ENCODE measurements at regions not wholly inside any gene's neighbourhood (a gene's known extent, or its start where the extent isn't known, plus 50 kb on each side); places are given as distances from the start of the nearest gene placed in this dataset.

DNA sequence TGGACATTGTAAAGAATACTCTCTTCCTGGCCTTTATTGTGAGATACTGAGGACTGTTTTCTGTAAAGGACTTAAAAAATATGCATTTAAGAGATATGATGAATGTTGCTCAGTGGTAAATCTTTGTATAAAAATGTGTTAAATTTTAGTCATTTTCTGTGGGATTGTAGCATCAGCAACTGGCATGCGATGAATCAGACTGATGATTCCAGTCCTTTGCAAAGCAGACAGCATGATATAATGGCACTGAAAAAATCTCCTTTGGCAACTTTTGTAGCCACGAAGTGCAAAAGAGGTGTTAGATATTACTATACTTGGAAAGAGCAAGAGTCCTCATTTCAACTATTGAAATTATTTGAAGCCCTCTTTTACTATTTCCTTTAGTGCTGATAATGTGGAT is 678.7 kb downstream of the PLCL1 start:
- no peak for DNase-seq

DNA sequence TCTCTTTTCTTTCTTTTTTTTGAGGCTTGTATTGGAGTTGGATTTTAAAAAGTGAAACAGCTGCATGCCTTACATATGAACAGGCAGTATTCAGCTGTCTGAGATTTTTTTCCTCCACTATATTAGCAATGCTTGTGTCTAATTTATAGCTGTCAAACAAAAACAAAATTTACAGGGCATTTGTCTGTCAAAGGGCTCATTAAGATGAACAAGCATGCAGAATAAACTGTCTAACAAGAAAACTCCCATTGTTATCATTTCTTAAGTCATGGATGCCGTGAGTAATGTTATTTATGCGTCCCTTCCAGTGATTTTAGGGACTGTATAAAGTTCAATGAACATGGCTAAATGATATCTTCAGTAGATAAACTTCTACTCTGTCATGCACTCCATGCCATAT is 674.7 kb downstream of the PLCL1 start:
- DNase-seq, result no peak

DNA sequence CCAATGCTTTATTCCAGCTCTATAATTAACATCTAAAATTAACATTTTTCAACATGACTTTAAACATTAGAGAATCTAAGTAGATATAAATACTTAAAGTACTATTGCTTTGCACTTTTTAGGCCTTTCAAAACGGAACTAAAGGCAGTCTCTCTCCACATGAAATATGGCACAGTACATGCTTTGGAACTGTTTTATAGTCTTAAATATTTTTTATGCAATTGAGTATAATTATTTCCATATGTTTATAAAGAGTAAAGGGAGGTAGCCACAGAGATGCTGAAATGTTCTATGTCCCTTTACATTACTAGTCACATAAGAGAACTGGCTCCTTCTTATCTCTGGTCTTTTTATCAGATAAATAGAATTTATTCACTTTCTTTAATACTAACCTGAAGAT is 674.0 kb downstream of the PLCL1 start:
- DNase-seq, result no peak

DNA sequence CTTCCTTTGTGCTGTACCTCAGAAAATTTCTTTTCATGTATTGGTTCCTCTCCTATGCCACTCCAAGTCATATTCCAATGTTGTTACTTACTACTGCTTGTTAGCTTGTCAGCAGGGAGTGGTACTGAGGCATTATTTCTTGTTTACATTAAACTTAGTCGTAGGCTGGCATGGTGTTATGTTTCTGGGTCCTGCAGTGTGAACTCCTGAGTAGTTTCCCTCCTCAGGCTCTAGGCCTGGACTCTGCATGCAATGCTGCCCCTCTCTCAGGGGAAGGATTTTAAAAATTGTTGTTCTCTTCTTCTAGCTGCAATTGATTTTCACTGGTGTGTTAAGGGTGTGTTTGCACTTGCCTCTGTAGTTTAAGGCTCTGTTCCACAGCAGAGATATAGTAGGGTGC is 671.6 kb downstream of the PLCL1 start:
- DNase-seq, result no peak

DNA sequence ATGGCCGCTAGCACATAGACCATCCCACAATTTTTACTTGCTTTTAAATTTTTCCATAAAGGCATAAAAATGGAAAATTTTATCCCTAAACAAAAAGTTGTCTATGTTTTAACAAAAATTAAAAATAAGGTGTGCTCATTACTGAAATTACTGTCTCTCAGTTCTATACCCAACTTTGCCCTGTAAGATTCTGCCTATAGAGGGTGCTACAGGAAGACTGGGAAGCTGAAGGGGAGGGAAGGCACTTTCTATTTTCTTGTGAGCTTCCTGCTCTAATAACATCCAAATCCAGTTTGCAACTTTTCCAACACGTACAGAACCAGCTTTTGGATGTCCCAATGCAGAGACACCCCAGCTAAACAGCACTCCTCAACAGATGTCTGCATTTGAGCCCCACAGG is 666.9 kb downstream of the PLCL1 start:
- no peak for DNase-seq

DNA sequence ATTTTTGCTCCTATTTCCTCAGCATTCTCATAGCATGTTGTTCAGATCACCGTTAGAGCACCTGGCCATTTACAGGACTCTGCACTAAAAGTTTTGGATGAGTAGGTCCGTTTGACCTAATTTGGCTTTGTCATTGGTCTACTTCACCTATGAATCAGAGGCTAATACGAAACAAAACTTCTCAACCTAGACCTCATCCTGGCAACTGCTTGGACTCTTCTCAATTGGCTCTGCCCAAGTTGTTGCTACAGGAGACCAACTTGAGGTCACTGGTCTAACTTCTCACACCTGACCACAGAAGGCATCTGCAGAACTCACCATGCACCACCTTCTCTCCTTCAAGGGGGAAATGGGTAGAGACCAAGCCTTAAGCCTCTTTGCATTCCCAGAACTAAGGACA is 663.7 kb downstream of the PLCL1 start:
- DNase-seq, result no peak

DNA sequence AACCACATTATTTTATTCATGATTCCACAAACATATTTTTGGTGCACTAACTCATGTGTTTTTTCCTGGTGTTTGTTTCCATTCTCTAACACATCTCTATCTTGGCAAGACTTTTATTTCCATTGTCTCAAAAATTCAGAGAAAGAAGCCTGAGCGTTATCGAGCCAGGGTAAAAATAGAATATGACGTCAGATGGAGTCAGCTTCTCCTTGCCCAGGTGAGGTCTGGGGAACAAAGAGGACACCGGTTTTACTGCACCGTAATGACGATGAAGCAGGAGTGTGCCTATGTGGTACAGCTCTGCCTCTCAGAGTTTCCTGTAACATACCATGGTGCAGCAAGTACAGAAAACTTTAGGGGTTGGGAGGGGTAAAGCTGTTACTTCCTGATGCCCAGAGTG is 661.6 kb downstream of the PLCL1 start:
- no peak for DNase-seq

DNA sequence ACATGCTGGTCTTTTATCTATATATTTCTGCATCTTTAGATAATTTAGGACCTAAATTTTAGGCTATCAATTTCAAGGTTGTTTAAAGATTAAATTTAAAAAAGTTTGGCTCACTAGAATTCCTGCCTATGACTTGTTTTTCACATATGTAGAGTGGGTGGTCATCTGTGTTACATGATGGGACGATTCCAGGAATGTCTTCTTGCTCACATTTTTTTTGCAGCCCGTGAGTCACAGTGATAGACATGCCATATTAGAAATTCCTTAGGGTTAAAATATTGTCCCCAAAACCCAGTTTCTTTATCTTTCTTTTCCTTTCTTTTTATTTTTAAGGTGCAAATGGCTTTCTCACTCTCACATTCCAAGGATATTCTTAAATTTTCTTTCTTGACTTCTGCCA is 652.0 kb downstream of the PLCL1 start:
- no peak for DNase-seq

DNA sequence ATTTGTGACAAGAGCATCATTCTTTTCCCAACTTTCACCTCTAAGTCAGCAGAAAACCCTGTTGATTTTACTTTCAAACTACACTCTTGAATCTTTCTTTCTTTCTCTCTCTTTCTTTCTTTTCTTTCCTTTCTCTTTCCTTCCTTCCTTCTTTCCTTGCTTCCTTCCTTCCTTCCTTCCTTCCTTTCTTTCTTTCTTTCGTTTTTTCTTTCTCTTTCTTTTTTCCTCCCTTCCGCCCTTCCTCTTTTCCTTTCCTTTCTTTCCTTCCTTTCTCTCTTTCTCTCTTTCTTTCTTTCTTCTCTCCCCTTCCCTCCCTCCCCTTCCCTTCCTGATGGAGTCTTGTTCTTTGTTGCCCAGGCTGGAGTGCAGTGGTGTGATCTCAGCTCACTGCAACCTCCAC is 649.5 kb downstream of the PLCL1 start:
- DNase-seq, result no peak

DNA sequence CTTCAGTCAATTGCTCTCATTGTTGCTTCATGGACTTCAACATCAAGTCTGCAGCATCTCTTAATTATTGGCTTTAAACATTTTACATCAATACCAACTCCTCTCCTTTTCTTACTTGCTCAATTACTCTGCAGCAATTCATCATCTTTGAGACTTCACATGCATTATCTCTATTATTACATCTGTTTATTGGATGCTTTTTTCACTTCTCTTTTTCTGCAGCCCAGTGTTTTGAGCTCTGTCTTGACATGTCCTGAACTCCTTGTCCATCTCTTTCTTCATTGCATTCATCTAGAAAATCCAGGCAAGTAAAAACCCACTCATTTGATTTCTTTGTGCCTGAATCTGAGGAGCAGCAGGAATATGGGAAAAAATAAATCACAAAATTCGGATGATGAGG is 647.9 kb downstream of the PLCL1 start:
- DNase-seq, result no peak

DNA sequence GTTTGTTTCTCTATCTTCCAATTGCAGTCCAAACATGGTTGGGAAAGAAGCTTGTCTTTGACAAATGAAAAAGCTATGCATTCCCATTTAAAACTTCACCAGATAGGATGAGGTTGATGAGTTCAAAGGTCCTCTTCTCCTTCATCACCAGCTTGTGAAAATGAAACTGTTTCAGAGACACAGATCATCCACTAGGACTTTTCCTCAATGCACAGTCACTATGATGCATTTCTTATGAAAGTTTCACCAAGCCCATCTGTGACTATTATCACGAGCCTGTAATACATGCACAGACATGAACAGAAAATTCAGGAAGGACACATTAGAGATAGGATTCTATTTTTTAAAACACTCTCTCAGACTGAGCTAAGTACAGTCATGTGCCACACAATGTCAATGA is 644.4 kb downstream of the PLCL1 start:
- DNase-seq, result no peak

DNA sequence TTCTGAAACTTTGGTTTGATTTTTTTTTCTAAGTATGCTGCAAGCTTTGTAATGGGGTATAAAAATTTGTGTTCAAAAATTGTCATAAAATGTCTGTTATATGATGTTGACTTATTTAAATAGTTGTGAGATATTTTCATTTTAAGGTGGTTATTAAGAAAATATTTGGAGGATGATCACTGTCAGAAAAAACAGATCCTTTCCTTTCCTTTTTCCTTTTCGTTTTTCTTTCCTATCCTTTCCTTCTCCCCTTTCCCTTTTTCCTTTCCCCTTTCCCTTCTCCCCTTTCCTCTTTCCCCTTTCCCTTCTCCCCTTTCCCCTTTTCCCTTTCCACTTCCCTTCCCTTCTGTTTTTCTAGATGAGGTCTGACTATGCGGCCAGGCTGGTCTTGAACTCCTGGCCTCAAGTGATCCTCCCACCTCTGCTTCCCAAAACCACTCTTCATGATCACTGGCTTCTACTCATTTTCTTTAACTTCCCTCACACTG is 640.5 kb downstream of the PLCL1 start:
- DNase-seq, result no peak

DNA sequence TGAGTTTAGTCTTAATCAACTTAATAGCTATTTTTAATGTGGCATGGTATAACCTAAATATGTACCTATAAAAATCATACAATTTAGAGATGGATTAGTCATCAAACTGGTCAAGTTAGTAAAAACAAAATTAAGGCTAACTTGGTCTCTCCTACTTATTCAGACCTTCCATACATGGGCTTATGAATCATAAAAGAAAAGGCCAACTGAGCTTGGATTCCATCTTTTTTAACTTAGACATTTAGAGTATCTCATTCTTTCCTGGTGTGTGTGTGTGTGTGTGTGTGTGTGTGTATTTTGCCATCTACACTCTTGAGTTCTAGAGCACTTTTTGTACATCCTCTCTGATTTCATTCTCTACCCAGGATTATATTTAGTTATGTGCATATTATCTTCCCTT is 637.5 kb downstream of the PLCL1 start:
- DNase-seq, result no peak

DNA sequence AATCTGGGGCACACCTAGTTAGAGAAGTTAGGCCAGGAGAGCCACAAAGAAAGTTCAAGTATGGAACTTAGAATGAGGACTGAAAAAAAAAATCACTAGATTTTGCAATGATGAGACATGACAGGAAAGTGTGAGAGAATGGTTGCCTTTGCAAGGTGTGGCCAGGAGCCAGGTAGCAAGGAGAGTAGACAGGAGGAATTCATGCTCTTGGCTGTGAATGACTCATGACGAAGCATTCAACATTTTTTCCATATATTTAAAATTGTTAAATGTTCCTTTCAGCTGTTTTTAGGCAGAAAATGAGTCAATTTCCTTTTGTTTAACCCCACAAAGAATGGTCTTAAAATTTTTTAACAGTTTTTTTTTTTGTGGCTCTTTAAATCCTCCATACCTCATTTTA is 636.9 kb downstream of the PLCL1 start:
- no peak for DNase-seq

DNA sequence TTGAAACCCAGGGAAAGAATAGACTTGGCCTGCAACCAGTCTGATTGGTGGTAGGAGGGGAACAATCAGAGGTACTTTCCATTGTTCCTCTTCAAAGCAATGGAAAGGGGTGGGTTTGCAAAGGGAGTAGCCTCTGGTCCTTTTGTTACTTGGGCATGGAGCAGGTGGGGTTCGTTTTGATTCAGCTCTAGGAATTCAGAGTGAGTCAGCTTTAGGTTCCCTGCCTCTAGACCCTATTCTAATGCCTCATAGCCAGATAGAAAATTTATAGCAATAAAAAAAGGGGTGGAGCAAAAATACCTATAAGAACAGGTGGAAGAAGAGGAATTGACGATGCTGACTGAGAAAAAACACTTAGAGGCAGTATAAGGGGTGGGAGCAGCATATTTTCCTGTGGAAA is 636.4 kb downstream of the PLCL1 start:
- DNase-seq, result no peak

DNA sequence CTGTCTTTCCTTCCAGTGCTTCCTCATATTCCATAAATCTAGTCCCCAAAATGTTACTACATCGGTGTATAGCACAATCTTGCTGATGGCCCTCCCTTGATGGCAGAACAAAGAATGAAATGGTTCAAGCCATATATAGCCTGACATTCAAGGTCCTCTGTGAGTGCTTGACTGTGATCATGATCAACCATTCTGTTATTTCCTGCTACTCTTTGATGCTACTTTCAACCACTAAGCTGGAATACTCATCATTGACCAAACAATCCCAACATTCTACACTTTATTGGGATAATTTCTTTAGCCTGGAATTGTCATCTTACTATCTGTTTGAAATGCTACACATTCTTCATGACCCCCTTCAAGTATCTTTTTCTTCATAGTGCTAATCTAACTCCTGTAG is 633.9 kb downstream of the PLCL1 start:
- DNase-seq, result no peak

DNA sequence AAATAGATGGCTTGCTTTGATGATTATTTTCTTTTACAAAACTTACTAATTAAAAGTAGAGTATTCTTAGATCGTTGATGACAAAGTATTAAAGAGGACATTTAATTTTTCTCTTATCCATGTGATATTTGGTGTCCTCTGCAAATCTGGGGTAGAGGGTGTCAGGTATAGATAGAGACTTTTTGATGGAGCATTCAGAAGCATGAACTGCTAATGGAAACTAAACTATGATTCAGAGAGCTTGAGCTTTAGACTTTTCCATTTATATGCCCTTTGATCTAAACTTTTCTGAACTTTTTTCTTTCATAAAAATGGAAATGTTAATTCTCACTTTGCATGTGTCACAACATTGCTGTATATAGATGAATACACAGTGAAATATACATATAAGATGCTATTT is 619.7 kb downstream of the PLCL1 start:
- DNase-seq, result no peak

DNA sequence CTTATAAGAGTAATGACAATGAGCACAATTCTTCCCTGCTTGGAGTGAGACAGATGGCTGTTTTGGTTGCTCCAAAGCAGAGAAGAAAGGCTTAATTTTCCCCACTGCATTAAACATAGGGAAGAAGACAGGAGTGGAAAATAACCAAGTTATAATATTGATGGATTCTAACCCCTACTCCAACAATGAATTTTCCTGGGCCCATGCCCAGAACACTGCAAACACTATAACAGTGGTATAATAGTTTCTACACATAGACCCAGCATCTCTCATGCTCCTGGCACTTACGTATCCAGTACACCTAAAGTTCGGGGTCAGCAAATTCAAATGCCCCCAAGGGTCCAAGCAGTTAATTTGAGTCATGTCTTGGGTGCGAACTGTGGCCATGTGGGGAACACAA is 613.4 kb downstream of the PLCL1 start:
- DNase-seq, result no peak

DNA sequence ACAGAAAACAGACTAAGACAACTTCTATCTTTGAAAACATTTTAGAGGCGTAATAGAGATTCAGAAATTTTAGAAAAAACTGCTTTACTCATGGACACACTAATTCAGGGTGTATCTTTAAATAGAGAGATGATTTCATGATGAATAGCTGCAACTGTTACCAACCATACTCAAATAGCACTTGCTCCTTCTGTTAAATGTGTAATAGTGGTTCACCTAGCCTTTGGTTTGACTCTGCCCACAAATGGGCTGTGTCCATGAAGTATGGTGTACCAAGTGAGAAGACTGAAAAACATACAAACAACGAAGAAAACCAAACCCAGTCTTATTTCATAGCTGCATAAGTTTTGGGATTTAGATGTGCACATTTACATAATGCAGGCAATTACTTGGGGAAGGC is 610.6 kb downstream of the PLCL1 start:
- DNase-seq, result no peak

DNA sequence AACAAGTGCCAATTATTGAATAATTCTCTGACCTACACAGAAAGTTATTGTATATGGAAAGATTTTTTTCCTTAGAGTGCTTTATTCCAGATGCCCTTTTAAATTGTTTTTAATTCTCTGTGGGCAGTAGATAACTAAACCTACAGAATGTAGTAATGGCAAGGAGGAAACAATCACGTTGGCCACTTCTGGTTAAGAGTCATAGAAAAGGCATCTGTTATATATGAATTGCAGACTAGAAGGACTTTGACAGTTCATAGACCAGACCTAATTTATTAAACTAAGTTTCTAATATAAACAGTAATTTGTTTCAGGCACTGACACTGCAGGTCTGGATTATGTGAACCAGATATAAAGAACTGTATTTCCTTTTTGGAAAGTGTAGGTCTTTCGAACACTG is 607.5 kb downstream of the PLCL1 start:
- no peak for DNase-seq

DNA sequence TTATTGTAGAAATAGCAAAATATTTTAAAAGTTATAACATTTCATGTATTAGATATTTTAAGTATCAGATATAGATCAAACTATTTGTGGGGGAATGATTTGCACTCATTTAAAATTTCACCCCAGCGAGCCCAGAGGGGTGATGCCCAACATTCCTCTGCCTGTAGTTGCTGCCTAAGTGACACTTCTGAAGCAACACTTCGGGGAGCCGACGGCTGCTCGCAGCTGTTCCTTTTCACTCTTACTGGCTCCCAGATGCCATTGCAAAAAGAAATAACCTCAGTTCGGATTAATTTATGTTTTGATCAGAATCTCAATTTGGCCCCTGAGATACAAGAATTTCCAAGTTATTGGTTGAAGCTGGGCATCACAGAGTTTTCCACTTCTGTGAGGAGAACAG is 603.8 kb downstream of the PLCL1 start:
- DNase-seq, result no peak

DNA sequence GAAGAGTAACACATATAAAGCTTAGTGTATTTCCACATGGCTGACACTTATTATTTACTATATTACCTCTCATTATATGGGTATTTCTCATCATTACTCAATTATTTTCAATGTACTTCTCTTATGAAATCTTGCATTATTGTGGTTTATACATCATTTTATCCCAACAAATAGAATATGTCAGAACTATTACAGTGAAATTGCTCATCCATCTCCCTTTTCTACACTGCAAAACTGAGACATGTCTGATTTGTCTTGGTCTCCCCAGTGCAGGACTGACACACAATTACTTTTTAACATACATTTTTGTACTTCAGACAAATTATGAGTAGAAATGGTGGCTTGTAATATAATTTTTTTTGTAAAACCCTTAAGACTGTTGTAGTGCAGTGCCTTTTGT is 600.9 kb downstream of the PLCL1 start:
- DNase-seq, result no peak

DNA sequence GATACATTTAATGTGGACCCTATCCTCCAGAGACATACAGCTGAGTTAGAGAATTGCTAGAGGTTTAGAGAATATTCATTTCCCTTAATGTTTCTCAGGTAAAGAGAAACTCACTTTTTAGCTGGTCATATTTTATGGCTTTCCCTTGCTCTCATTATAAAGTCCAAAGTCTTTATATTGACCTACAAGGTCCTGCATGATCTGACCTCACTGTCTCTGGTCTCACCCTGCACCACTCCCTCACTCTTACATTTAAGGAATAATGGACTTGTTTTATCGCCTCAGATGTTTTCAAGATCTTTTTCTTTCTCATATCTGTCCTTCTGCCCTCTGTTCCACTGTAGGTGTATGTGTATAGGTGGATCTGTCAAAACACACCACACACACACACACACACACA is 597.3 kb downstream of the PLCL1 start:
- DNase-seq, result no peak

DNA sequence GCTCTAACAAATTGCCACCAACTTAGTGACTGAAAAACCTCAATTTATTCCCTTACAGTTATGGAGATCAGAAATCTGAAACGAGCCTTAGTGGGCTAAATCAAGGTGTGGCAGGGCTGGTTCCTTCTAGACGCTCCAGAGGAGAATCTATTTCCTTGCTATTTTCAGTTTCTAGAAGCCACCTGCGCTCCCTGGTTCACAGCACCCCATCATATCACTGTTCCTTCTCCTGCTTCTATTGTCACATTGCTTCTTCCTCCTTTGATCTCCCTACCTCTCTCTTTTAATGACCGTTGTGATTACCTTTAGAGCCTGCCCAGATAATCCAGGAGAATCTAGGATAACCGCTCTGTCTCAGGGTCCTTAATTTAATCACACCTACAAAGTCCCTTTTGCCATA is 596.6 kb downstream of the PLCL1 start:
- DNase-seq, result no peak

DNA sequence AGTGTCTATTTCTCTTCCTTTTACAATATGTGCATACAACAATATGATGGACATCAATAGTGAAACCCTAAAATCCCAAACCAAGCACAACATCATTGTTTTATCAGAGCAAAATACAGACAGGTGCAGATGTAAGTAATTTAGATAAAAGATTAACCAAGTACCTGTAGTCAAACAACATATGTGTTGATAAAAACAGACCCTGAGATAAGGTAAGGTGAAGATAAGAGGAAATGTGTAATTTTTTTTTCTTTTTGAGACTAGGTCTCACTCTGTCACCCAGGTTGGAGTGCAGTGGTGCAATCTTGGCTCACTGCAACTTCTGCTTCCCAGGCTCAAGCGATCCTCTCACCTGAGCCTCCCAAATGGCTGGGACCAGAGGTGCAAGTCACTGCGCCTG is 589.8 kb downstream of the PLCL1 start:
- DNase-seq, result no peak

DNA sequence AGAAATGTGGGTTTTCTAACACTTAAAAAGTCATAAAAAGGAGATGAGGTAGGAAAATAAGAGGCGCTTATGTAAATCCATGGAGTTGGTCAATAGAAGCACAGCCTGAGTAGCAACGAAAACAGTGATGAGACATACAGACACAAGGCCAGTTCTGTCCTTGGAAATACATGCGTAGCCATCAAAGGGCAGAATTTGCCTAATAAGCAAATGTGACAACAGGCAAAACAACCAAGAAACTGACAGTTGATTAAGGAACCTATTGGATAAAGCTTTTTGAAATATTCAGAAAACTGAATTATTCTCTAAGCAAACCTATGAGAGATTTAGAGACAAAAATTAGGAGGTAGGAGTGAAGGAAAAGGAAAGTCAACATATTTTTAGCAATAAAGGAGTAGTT is 586.3 kb downstream of the PLCL1 start:
- DNase-seq, result no peak
